ENCODE measurements at regions not wholly inside any gene's neighbourhood (a gene's known extent, or its start where the extent isn't known, plus 50 kb on each side); places are given as distances from the start of the nearest gene placed in this dataset.

- TF ChIP-seq CTCF (IDR thresholded peaks at IDR 0.05; ENCODE audit: low read length) (no peak), EZH2 (IDR thresholded peaks at IDR 0.05; ENCODE audit: borderline replicate concordance, low read length) (no peak)
These were observed 129.0 kb upstream of the LIPC start for GRCh38 chr15:58302832-58303231.
